Panc1 (cell line): ENCODE measurements at regions not wholly inside any gene's neighbourhood (a gene's known extent, or its start where the extent isn't known, plus 50 kb on each side); places are given as distances from the start of the nearest gene placed in this dataset.

Experiments
- POLR2AphosphoS5 ChIP-seq: IDR thresholded peaks from 2 replicates; pipeline ENCODE4 v1.6.1; 2012; ENCODE audit warnings: mild to moderate bottlenecking, low read depth, low read length, moderate library complexity
- TF ChIP-seq, protein P1 (sequence below), 2 experiments: IDR thresholded peaks; 2 replicates each; pipeline ENCODE4 v1.6.1; 2011 to 2012; ENCODE audit warnings: low read depth in 2 of 2, control low read depth in 1 of 2, low read length in 1 of 2, mild to moderate bottlenecking in 1 of 2, moderate library complexity in 1 of 2; ENCODE audit not compliant: insufficient read depth in 1 of 2
- TF ChIP-seq, protein P2 (sequence below): fragments of 450-650 bp; IDR thresholded peaks from 2 replicates; pipeline ENCODE4 v1.5.1; 2017; ENCODE audit warnings: mild to moderate bottlenecking

DNA sequence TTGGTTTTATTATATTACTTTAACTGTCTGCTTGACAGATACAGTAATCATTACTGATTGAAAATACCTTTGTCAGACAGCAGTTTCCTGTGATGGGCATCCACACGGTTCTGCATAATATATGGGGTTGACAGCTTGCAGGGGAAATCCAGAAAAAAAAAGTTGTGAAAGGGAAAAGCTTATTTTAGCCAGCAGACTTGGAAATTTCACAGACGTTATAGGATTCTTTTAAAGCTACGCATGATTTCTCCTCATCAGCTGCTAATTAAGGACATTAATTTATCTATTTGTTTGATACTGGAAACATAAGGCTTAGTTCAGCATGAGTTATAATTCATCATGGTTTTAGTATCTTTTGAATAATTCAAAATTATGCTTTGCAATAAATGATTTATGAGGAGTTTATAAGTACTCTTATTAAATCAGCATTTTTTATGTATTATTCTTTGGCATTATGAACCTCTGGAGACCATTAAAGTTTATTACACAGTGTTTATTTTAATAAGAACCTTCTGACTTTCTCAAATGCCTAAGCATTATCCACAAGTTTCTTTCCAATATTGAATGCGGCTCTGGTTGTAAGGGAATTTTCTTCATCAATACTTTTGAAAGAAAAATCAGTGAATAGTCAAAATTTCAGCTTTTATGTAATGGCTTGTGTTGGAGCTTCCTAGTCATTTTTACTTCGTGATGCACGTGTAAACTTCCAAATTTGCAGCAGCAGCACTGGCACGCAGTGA is 235.3 kb upstream of the KCNK2 start:
- TF ChIP-seq, protein P1, sequence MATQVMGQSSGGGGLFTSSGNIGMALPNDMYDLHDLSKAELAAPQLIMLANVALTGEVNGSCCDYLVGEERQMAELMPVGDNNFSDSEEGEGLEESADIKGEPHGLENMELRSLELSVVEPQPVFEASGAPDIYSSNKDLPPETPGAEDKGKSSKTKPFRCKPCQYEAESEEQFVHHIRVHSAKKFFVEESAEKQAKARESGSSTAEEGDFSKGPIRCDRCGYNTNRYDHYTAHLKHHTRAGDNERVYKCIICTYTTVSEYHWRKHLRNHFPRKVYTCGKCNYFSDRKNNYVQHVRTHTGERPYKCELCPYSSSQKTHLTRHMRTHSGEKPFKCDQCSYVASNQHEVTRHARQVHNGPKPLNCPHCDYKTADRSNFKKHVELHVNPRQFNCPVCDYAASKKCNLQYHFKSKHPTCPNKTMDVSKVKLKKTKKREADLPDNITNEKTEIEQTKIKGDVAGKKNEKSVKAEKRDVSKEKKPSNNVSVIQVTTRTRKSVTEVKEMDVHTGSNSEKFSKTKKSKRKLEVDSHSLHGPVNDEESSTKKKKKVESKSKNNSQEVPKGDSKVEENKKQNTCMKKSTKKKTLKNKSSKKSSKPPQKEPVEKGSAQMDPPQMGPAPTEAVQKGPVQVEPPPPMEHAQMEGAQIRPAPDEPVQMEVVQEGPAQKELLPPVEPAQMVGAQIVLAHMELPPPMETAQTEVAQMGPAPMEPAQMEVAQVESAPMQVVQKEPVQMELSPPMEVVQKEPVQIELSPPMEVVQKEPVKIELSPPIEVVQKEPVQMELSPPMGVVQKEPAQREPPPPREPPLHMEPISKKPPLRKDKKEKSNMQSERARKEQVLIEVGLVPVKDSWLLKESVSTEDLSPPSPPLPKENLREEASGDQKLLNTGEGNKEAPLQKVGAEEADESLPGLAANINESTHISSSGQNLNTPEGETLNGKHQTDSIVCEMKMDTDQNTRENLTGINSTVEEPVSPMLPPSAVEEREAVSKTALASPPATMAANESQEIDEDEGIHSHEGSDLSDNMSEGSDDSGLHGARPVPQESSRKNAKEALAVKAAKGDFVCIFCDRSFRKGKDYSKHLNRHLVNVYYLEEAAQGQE (IDR thresholded peaks at IDR 0.05; ENCODE audit: insufficient read depth in 1 of 2, low read depth in 2 of 2, low read length in 1 of 2): no peak
- TF ChIP-seq, protein P2, sequence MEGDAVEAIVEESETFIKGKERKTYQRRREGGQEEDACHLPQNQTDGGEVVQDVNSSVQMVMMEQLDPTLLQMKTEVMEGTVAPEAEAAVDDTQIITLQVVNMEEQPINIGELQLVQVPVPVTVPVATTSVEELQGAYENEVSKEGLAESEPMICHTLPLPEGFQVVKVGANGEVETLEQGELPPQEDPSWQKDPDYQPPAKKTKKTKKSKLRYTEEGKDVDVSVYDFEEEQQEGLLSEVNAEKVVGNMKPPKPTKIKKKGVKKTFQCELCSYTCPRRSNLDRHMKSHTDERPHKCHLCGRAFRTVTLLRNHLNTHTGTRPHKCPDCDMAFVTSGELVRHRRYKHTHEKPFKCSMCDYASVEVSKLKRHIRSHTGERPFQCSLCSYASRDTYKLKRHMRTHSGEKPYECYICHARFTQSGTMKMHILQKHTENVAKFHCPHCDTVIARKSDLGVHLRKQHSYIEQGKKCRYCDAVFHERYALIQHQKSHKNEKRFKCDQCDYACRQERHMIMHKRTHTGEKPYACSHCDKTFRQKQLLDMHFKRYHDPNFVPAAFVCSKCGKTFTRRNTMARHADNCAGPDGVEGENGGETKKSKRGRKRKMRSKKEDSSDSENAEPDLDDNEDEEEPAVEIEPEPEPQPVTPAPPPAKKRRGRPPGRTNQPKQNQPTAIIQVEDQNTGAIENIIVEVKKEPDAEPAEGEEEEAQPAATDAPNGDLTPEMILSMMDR: no peak
- TF ChIP-seq POLR2AphosphoS5: no peak
